HFFc6 (cell line): ENCODE measurements at regions not wholly inside any gene's neighbourhood (a gene's known extent, or its start where the extent isn't known, plus 50 kb on each side); places are given as distances from the start of the nearest gene placed in this dataset.

ENCODE experiments used
- DNase-seq: peaks from one replicate; pipeline ENCODE4 v3.0.0-alpha.2; 2018
- H3K27ac Mint-ChIP-seq: 2 replicates; pipeline ENCODE4 v1.8.0; 2020; ENCODE audit warnings: mild to moderate bottlenecking, mixed read lengths
- H3K27me3 Mint-ChIP-seq: 2 replicates; pipeline ENCODE4 v1.8.0; 2021; ENCODE audit warnings: mild to moderate bottlenecking, moderate library complexity, mixed read lengths; ENCODE audit not compliant: insufficient read depth
- H3K36me3 Mint-ChIP-seq: 2 replicates; pipeline ENCODE4 v1.8.0; 2021; ENCODE audit warnings: low read depth, mixed read lengths
- H3K4me1 Mint-ChIP-seq: 2 replicates; pipeline ENCODE4 v1.8.0; 2020; ENCODE audit warnings: low read depth, mixed read lengths
- H3K4me3 Mint-ChIP-seq: 2 replicates; pipeline ENCODE4 v1.8.0; 2020; ENCODE audit warnings: mild to moderate bottlenecking, moderate library complexity, mixed read lengths
- H3K9me3 Mint-ChIP-seq: 2 replicates; pipeline ENCODE4 v1.8.0; 2020; ENCODE audit warnings: mild to moderate bottlenecking, mixed read lengths
- CTCF ChIP-seq: fragments of 200-600 bp; sonication (generic); IDR thresholded peaks from 2 replicates; pipeline ENCODE4 v1.5.0; 2021; ENCODE audit warnings: antibody characterized with exemption, mild to moderate bottlenecking

DNA sequence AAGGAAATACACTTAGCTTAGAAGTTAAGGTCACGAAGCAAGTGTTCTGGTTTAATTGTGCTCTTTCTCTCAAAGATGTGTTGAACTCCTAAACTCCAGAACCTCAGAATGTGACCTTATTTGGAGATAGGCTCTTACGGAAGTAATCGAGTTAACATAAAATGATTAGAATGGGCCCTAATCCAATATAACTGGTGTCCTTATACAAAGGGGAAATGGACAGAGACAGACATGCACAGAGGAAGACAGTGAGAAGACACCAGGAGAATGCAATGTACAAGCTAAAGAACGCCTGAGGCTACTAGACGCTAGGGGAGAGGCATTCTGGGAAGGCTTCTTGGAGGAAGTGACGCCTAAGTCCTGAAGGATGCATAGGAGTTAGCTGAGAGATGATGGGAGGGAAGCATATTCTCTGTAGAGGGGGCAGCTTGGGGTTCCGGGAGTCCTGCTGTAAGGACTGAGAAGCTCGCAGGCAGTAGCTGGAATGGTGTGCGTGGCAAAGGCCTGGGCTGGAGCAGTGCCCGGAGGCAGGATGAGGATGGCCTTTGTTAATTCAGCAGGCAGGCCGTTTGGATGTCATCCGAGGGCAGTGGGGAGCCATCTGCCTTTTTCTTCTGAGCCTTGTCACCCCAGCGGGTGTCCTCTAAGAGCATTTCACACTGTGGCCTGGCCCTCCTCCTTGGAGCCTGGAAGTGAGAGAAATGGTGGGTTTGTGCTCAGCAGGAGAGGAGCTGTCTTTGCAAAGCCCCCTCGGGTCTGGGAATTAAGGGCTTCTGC, 513.4 kb downstream of the SHQ1 start:
- no peak for DNase-seq
- Mint-ChIP-seq H3K4me3 (no peak overlapping the region), H3K4me1 (no peaks in the 10 kb centered on the region), H3K36me3 (no peaks in the 10 kb centered on the region), H3K27ac (no peak overlapping the region), H3K27me3 (peaks cover 9% of the 10 kb centered on the region; the same call in 1 of the 2 replicates), H3K9me3 (no peaks in the 10 kb centered on the region)
- TF ChIP-seq CTCF = no peak

DNA sequence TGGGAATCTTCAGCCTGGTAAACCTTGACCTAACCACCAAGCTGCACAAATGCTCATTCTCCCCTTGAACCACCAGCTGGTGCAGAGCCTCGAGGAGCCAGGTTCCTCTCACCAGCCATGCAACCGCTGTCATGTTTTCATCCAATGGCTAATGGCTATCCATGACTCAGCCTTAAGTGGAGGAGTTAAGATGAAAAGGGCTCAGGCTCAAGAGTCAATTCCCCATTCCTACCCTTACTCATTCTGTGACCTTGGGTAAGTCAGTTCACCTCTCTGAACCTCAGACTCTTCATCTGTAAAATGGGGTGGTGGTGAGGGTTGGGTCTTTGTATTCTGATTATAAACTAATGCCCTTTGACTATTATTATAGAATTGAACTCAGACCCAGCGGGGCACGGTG, 515.6 kb downstream of the SHQ1 start:
- Mint-ChIP-seq H3K27ac (no peak overlapping the region), H3K36me3 (no peaks in the 10 kb centered on the region)

GRCh38 chr3:72332036-72332435, 516.2 kb downstream of the SHQ1 start:
- H3K4me1 Mint-ChIP-seq = peaks cover 5% of the 10 kb centered on the region; the same call in 1 of the 2 replicates
- H3K27me3 Mint-ChIP-seq = peaks cover 17% of the 10 kb centered on the region
- no peak overlapping the region for H3K27ac Mint-ChIP-seq
- H3K4me3 Mint-ChIP-seq = no peak overlapping the region
- no peaks in the 10 kb centered on the region for H3K9me3 Mint-ChIP-seq
- no peak for DNase-seq
- H3K36me3 Mint-ChIP-seq = no peaks in the 10 kb centered on the region
- no peak for TF ChIP-seq CTCF

More for the DNA sequence above, 515.6 kb downstream of the SHQ1 start:
- H3K27me3 Mint-ChIP-seq = peaks cover 17% of the 10 kb centered on the region
- no peak for DNase-seq
- H3K4me3 Mint-ChIP-seq = no peak overlapping the region
- H3K9me3 Mint-ChIP-seq = no peaks in the 10 kb centered on the region
- peaks cover 5% of the 10 kb centered on the region; the same call in 1 of the 2 replicates for H3K4me1 Mint-ChIP-seq
- TF ChIP-seq CTCF = no peak

DNA sequence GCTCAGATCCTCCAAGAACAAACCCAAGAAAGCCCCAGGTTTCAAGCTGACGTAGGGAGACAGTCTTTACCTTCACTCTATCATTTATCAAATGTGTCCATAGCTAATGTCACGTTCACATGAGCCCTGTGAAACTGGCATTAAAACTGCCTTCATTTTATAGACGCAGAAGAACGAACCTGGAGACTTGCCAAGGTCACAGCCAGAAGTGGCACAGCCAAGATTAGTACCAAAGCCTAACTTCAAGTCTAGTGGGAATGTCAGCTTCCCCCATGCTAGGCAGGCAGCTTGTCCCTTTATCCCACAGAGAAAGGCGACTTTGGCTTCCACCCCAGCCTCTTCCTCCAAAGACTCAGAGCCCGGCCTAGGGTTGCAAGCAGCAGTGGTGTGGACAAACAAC, 517.2 kb downstream of the SHQ1 start:
- H3K27ac Mint-ChIP-seq = no peak overlapping the region
- TF ChIP-seq CTCF = no peak
- no peaks in the 10 kb centered on the region for H3K36me3 Mint-ChIP-seq
- H3K27me3 Mint-ChIP-seq = peaks cover 17% of the 10 kb centered on the region
- no peak for DNase-seq
- H3K9me3 Mint-ChIP-seq = no peaks in the 10 kb centered on the region
- peaks cover 5% of the 10 kb centered on the region; the same call in 1 of the 2 replicates for H3K4me1 Mint-ChIP-seq
- H3K4me3 Mint-ChIP-seq = no peak overlapping the region

GRCh38 chr3:72329354-72329753, 518.9 kb downstream of the SHQ1 start:
- peaks cover 5% of the 10 kb centered on the region; the same call in 1 of the 2 replicates for H3K4me1 Mint-ChIP-seq
- no peak for TF ChIP-seq CTCF
- no peaks in the 10 kb centered on the region for H3K36me3 Mint-ChIP-seq
- peaks cover 17% of the 10 kb centered on the region for H3K27me3 Mint-ChIP-seq
- no peaks in the 10 kb centered on the region for H3K9me3 Mint-ChIP-seq
- no peak for DNase-seq
- no peak overlapping the region for H3K27ac Mint-ChIP-seq
- no peak overlapping the region for H3K4me3 Mint-ChIP-seq
